ENCODE measurements at regions not wholly inside any gene's neighbourhood (a gene's known extent, or its start where the extent isn't known, plus 50 kb on each side); places are given as distances from the start of the nearest gene placed in this dataset.

- H3K4me3 ChIP-seq (ENCODE audit: low read depth, low read length): no peak overlapping the region
- no peak for DNase-seq (ENCODE audit: low read depth)
- no peak for TF ChIP-seq MYC (IDR thresholded peaks at IDR 0.05; ENCODE audit: low read depth, low read length)
- TF ChIP-seq, protein P1, sequence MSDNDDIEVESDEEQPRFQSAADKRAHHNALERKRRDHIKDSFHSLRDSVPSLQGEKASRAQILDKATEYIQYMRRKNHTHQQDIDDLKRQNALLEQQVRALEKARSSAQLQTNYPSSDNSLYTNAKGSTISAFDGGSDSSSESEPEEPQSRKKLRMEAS (IDR thresholded peaks at IDR 0.05; ENCODE audit: low read depth, low read length): no peak
- TF ChIP-seq, protein P2, sequence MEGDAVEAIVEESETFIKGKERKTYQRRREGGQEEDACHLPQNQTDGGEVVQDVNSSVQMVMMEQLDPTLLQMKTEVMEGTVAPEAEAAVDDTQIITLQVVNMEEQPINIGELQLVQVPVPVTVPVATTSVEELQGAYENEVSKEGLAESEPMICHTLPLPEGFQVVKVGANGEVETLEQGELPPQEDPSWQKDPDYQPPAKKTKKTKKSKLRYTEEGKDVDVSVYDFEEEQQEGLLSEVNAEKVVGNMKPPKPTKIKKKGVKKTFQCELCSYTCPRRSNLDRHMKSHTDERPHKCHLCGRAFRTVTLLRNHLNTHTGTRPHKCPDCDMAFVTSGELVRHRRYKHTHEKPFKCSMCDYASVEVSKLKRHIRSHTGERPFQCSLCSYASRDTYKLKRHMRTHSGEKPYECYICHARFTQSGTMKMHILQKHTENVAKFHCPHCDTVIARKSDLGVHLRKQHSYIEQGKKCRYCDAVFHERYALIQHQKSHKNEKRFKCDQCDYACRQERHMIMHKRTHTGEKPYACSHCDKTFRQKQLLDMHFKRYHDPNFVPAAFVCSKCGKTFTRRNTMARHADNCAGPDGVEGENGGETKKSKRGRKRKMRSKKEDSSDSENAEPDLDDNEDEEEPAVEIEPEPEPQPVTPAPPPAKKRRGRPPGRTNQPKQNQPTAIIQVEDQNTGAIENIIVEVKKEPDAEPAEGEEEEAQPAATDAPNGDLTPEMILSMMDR (IDR thresholded peaks at IDR 0.05; ENCODE audit: low read depth, low read length): no peak
- no peak for TF ChIP-seq POLR2A (IDR thresholded peaks at IDR 0.05; ENCODE audit: extremely low read depth, insufficient read length)
Measured at GRCh38 chr5:101976933-101977332, 319.2 kb downstream of the SLCO4C1 start.

DNA sequence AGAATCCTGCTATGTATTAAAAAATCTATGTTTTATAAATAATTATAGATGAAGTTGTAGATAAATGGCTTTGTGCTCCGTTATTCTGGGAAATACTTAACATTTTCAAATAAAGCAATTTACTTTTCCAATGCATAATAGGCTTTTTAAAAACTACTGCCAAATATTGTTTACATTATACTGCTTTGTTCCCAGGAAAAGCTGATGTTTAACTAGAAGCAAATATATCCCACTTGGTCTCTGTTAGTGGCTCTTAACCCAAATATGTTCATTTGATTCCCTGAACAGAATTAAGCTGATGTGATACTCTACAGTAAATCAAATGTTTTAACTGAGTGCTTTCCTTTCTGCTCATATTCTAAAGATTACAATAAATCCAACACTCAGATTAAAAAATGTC is 326.3 kb downstream of the SLCO4C1 start:
- TF ChIP-seq MYC (IDR thresholded peaks at IDR 0.05; ENCODE audit: low read depth, low read length): no peak
- TF ChIP-seq, protein P1 (IDR thresholded peaks at IDR 0.05; ENCODE audit: low read depth, low read length): no peak
- no peak overlapping the region for H3K4me3 ChIP-seq (ENCODE audit: low read depth, low read length)
- no peak for DNase-seq (ENCODE audit: low read depth)

DNA sequence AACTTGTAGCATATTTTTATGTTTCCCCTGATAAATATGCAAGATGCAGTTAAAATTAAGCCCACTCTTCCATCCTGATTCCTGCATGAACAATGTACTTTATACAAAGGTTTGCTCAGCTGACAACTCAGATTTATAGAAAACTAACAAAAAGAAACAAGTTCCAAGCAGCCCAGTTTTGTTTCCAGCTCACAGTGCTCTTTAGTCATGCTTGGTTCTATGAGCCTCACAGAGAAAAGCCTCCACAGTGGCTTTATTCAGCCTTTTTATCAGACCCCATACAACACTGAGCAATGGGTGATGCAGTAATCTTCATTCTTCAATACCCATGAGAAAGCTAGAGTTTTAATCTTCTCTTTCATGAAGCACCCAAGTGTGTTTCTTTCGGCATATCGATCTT is 329.6 kb downstream of the SLCO4C1 start:
- no peak overlapping the region for H3K4me3 ChIP-seq (ENCODE audit: low read depth, low read length)
- TF ChIP-seq MYC (IDR thresholded peaks at IDR 0.05; ENCODE audit: low read depth, low read length) (no peak), POLR2A (IDR thresholded peaks at IDR 0.05; ENCODE audit: extremely low read depth, insufficient read length) (no peak)
- TF ChIP-seq, protein P2 (IDR thresholded peaks at IDR 0.05; ENCODE audit: low read depth, low read length): no peak
- TF ChIP-seq, protein P1 (IDR thresholded peaks at IDR 0.05; ENCODE audit: low read depth, low read length): no peak
- DNase-seq (ENCODE audit: low read depth): no peak

DNA sequence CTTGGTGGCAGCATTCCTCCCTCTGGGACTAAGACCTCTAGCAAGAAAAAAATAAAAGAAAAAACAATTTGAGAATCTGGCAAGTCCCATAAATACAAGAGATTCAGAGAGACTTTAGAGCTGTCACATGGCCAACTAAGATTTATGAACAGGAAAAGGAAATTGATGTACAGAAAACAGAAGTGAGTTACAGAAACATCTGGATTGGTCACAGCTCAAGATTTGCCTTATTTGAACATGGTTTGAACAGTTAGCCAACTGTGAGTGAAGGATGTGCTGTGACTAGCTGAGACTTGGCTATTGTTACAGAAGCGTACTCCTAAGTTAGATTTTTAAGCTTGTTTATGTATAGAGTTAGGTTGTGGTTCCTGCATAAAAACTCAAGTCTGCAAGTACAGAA is 340.2 kb downstream of the SLCO4C1 start:
- H3K4me3 ChIP-seq (ENCODE audit: low read depth, low read length): no peak overlapping the region
- no peak for TF ChIP-seq MYC (IDR thresholded peaks at IDR 0.05; ENCODE audit: low read depth, low read length)
- TF ChIP-seq, protein P1 (IDR thresholded peaks at IDR 0.05; ENCODE audit: low read depth, low read length): no peak
- TF ChIP-seq, protein P2 (IDR thresholded peaks at IDR 0.05; ENCODE audit: low read depth, low read length): no peak
- no peak for TF ChIP-seq POLR2A (IDR thresholded peaks at IDR 0.05; ENCODE audit: extremely low read depth, insufficient read length)
- DNase-seq (ENCODE audit: low read depth): no peak

DNA sequence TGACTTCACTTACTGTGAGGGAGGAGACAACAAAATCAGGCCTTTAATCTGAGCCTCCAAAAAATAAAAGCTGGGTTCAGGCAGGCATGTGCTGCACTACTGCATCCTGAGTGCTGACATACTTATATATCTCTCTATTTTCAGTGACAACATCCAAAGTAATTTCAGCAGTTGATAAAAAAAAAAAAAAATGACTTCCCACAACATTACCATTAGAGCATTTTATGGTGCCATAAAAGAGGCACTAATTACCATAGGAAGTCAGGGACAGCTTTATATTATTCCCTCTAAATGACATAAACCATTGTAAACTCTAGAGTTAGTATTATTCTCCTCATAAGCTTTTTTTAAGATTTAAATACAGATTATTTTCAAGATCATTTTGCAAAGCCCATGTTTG is 346.1 kb downstream of the SLCO4C1 start:
- no peak overlapping the region for H3K4me3 ChIP-seq (ENCODE audit: low read depth, low read length)
- TF ChIP-seq POLR2A (IDR thresholded peaks at IDR 0.05; ENCODE audit: extremely low read depth, insufficient read length): no peak
- no peak for TF ChIP-seq MYC (IDR thresholded peaks at IDR 0.05; ENCODE audit: low read depth, low read length)
- TF ChIP-seq, protein P1 (IDR thresholded peaks at IDR 0.05; ENCODE audit: low read depth, low read length): no peak
- TF ChIP-seq, protein P2 (IDR thresholded peaks at IDR 0.05; ENCODE audit: low read depth, low read length): no peak
- DNase-seq (ENCODE audit: low read depth): no peak

GRCh38 chr5:101948615-101949014 is 347.5 kb downstream of the SLCO4C1 start:
- TF ChIP-seq, protein P2 (IDR thresholded peaks at IDR 0.05; ENCODE audit: low read depth, low read length): no peak
- no peak for TF ChIP-seq POLR2A (IDR thresholded peaks at IDR 0.05; ENCODE audit: extremely low read depth, insufficient read length)
- TF ChIP-seq MYC (IDR thresholded peaks at IDR 0.05; ENCODE audit: low read depth, low read length): no peak
- TF ChIP-seq, protein P1 (IDR thresholded peaks at IDR 0.05; ENCODE audit: low read depth, low read length): no peak
- DNase-seq (ENCODE audit: low read depth): no peak
- H3K4me3 ChIP-seq (ENCODE audit: low read depth, low read length): no peak overlapping the region
